ENCODE measurements at regions not wholly inside any gene's neighbourhood (a gene's known extent, or its start where the extent isn't known, plus 50 kb on each side); places are given as distances from the start of the nearest gene placed in this dataset.

GRCh38 chr2:59680863-59681262, 872.6 kb downstream of the BCL11A start:
- peaks cover 5 to 10% (median 6%) of the 10 kb centered on the region in 3 donors for H3K4me1 Mint-ChIP-seq
- no peak for ATAC-seq (ENCODE audit: low read depth in 2 of 2)
- no peaks in the 10 kb centered on the region for H3K36me3 Mint-ChIP-seq
- H3K27me3 Mint-ChIP-seq, result peaks cover 0 to 4% (median 0%) of the 10 kb centered on the region in 3 donors
- peaks cover 0 to 14% (median 5%) of the 10 kb centered on the region in 7 donors for H3K9me3 Mint-ChIP-seq
- H3K27ac Mint-ChIP-seq, result no peak overlapping the region
- no peak overlapping the region for H3K4me3 Mint-ChIP-seq
- no peak for DNase-seq

- DNase-seq, result no peak
- no peak overlapping the region for H3K27ac Mint-ChIP-seq
- no peaks in the 10 kb centered on the region for H3K27me3 Mint-ChIP-seq
- ATAC-seq (ENCODE audit: low read depth in 2 of 2), result peak in 1 of 2 donors; percentile 57
- H3K4me3 Mint-ChIP-seq, result no peak overlapping the region
- H3K36me3 Mint-ChIP-seq, result no peaks in the 10 kb centered on the region
- peaks cover 5 to 10% (median 6%) of the 10 kb centered on the region in 3 donors for H3K4me1 Mint-ChIP-seq
- H3K9me3 Mint-ChIP-seq, result peaks cover 0 to 14% (median 4%) of the 10 kb centered on the region in 7 donors
These were observed 876.3 kb downstream of the BCL11A start for GRCh38 chr2:59677158-59677557.

GRCh38 chr2:59674100-59674499, 879.4 kb downstream of the BCL11A start:
- Mint-ChIP-seq H3K27ac (no peak overlapping the region), H3K4me1 (peaks cover 5 to 10% (median 6%) of the 10 kb centered on the region in 3 donors), H3K27me3 (no peaks in the 10 kb centered on the region), H3K9me3 (no peaks in the 10 kb centered on the region), H3K4me3 (no peak overlapping the region), H3K36me3 (no peaks in the 10 kb centered on the region)
- ATAC-seq (ENCODE audit: low read depth in 2 of 2) (no peak), DNase-seq (no peak)

GRCh38 chr2:59665021-59665420, 888.4 kb downstream of the BCL11A start:
- DNase-seq, result no peak
- Mint-ChIP-seq H3K27me3 (peaks cover 0 to 9% (median 0%) of the 10 kb centered on the region in 3 donors), H3K36me3 (no peaks in the 10 kb centered on the region), H3K9me3 (no peaks in the 10 kb centered on the region), H3K4me1 (no peaks in the 10 kb centered on the region), H3K4me3 (no peak overlapping the region), H3K27ac (no peak overlapping the region)
- ATAC-seq (ENCODE audit: low read depth in 2 of 2), result no peak

GRCh38 chr2:59662127-59662861, 891.2 kb downstream of the BCL11A start:
- Mint-ChIP-seq H3K36me3 (no peaks in the 10 kb centered on the region), H3K4me3 (no peak overlapping the region), H3K9me3 (no peaks in the 10 kb centered on the region), H3K27ac (no peak overlapping the region), H3K4me1 (no peaks in the 10 kb centered on the region), H3K27me3 (peaks cover 0 to 9% (median 0%) of the 10 kb centered on the region in 3 donors)
- ATAC-seq (ENCODE audit: low read depth in 2 of 2) (no peak), DNase-seq (no peak)

GRCh38 chr2:59660262-59660661, 893.2 kb downstream of the BCL11A start:
- ATAC-seq (ENCODE audit: low read depth in 2 of 2) (no peak), DNase-seq (no peak)
- Mint-ChIP-seq H3K4me3 (no peak overlapping the region), H3K27ac (no peak overlapping the region), H3K9me3 (no peaks in the 10 kb centered on the region), H3K4me1 (no peaks in the 10 kb centered on the region), H3K36me3 (no peaks in the 10 kb centered on the region), H3K27me3 (no peaks in the 10 kb centered on the region)

- Mint-ChIP-seq H3K27ac (no peak overlapping the region), H3K4me1 (no peaks in the 10 kb centered on the region), H3K4me3 (no peak overlapping the region), H3K9me3 (no peaks in the 10 kb centered on the region), H3K36me3 (no peaks in the 10 kb centered on the region), H3K27me3 (no peaks in the 10 kb centered on the region)
- no peak for DNase-seq
- no peak for ATAC-seq (ENCODE audit: low read depth in 2 of 2)
These were observed 894.4 kb downstream of the BCL11A start for GRCh38 chr2:59658906-59659635.

- H3K27me3 Mint-ChIP-seq, result peaks cover 0 to 9% (median 0%) of the 10 kb centered on the region in 3 donors
- H3K4me3 Mint-ChIP-seq, result no peak overlapping the region
- H3K4me1 Mint-ChIP-seq, result no peaks in the 10 kb centered on the region
- H3K36me3 Mint-ChIP-seq, result no peaks in the 10 kb centered on the region
- no peaks in the 10 kb centered on the region for H3K9me3 Mint-ChIP-seq
- ATAC-seq (ENCODE audit: low read depth in 2 of 2) (no peak), DNase-seq (no peak)
- no peak overlapping the region for H3K27ac Mint-ChIP-seq
These were observed 897.6 kb downstream of the BCL11A start for GRCh38 chr2:59655809-59656208.

- Mint-ChIP-seq H3K4me3 (no peak overlapping the region), H3K27me3 (peaks cover 0 to 9% (median 0%) of the 10 kb centered on the region in 3 donors), H3K4me1 (no peaks in the 10 kb centered on the region), H3K36me3 (no peaks in the 10 kb centered on the region), H3K27ac (no peak overlapping the region), H3K9me3 (no peaks in the 10 kb centered on the region)
- ATAC-seq (ENCODE audit: low read depth in 2 of 2) (no peak), DNase-seq (no peak)
These were observed 898.7 kb downstream of the BCL11A start for GRCh38 chr2:59654710-59655109.

GRCh38 chr2:59653164-59653563, 900.3 kb downstream of the BCL11A start:
- peaks cover 0 to 9% (median 0%) of the 10 kb centered on the region in 3 donors for H3K27me3 Mint-ChIP-seq
- H3K9me3 Mint-ChIP-seq, result no peaks in the 10 kb centered on the region
- ATAC-seq (ENCODE audit: low read depth in 2 of 2) (no peak), DNase-seq (no peak)
- no peak overlapping the region for H3K4me3 Mint-ChIP-seq
- no peaks in the 10 kb centered on the region for H3K4me1 Mint-ChIP-seq
- H3K36me3 Mint-ChIP-seq, result no peaks in the 10 kb centered on the region
- H3K27ac Mint-ChIP-seq, result no peak overlapping the region

GRCh38 chr2:59630789-59631188, 922.7 kb downstream of the BCL11A start:
- no peak overlapping the region for H3K27ac Mint-ChIP-seq
- no peaks in the 10 kb centered on the region for H3K4me1 Mint-ChIP-seq
- H3K4me3 Mint-ChIP-seq, result no peak overlapping the region
- H3K9me3 Mint-ChIP-seq, result peaks cover 2 to 8% (median 5%) of the 10 kb centered on the region in 7 donors
- ATAC-seq (ENCODE audit: low read depth in 2 of 2) (no peak), DNase-seq (no peak)
- H3K36me3 Mint-ChIP-seq, result peaks cover 0 to 10% of the 10 kb centered on the region in 2 donors
- H3K27me3 Mint-ChIP-seq, result no peaks in the 10 kb centered on the region

GRCh38 chr2:59627599-59627998, 925.9 kb downstream of the BCL11A start:
- no peak for ATAC-seq (ENCODE audit: low read depth in 2 of 2)
- Mint-ChIP-seq H3K27me3 (no peaks in the 10 kb centered on the region), H3K36me3 (peaks cover 0 to 10% of the 10 kb centered on the region in 2 donors), H3K4me1 (peaks cover 16 to 21% (median 20%) of the 10 kb centered on the region in 3 donors), H3K9me3 (peaks cover 2 to 8% (median 5%) of the 10 kb centered on the region in 7 donors), H3K27ac (no peak overlapping the region), H3K4me3 (no peak overlapping the region)
- no peak for DNase-seq

- Mint-ChIP-seq H3K27me3 (no peaks in the 10 kb centered on the region), H3K9me3 (peaks cover 0 to 11% (median 3%) of the 10 kb centered on the region in 7 donors), H3K4me3 (peak overlapping the region in 2 of 8 donors; percentile 19 to 50), H3K36me3 (peaks cover 0 to 1% of the 10 kb centered on the region in 2 donors), H3K4me1 (peaks cover 30 to 45% (median 33%) of the 10 kb centered on the region in 3 donors), H3K27ac (peak overlapping the region in 1 of 6 donors; percentile 26)
- ATAC-seq (ENCODE audit: low read depth in 2 of 2), result peak; percentile 86
- DNase-seq, result peak; percentile 18
These were observed 930.7 kb downstream of the BCL11A start for GRCh38 chr2:59622599-59623308.

All from naive B cell (primary cell).